ENCODE measurements at regions not wholly inside any gene's neighbourhood (a gene's known extent, or its start where the extent isn't known, plus 50 kb on each side); places are given as distances from the start of the nearest gene placed in this dataset.
"Not testable (repeated sequence)": the region's sequence is repeated elsewhere in the genome, so short reads cannot be mapped to it uniquely, and the experiment has no call there.

GRCh38 chr1:221262677-221263076, 383.4 kb downstream of the HLX start:
- H3K27me3 Mint-ChIP-seq (ENCODE audit: low read depth in 3 of 3); H3K4me3 ChIP-seq (replicated peaks in 1 of 3; ENCODE audit: low read depth in 2 of 3, low read length in 3 of 3); H3K27me3 ChIP-seq (ENCODE audit: control insufficient read depth in 2 of 2, insufficient read depth in 2 of 2, low read length in 2 of 2); H3K4me2 ChIP-seq (replicated peaks; ENCODE audit: extremely low read depth, low read length, poor library complexity, severe bottlenecking); H3K4me3 Mint-ChIP-seq; H3K9ac ChIP-seq (ENCODE audit: insufficient read depth, low read length, poor library complexity, severe bottlenecking); H3K4me1 ChIP-seq (ENCODE audit: control insufficient read depth in 1 of 2, insufficient read depth in 2 of 2, low read length in 2 of 2); H3K27ac ChIP-seq (ENCODE audit: low read depth in 1 of 2, low read length in 2 of 2); H3K36me3 Mint-ChIP-seq; H2AFZ ChIP-seq (ENCODE audit: insufficient read depth, low read depth, low read length, poor library complexity, severe bottlenecking); H3K27ac Mint-ChIP-seq; H3K36me3 ChIP-seq (replicated peaks in 1 of 2; ENCODE audit: control insufficient read depth in 1 of 2, insufficient read depth in 2 of 2, low read length in 2 of 2); intact Hi-C loops (cut with micrococcal nuclease); H3K4me1 Mint-ChIP-seq; H4K20me1 ChIP-seq (ENCODE audit: insufficient read depth, low read length); H3K79me2 ChIP-seq (ENCODE audit: insufficient read depth, low read length); DNase-seq: not testable (repeated sequence)
- WGBS (ENCODE audit: insufficient coverage): 100% methylated on average over 5 of the region's 7 CpGs
- peaks cover 8 to 12% of the 10 kb centered on the region in 2 donors for H3K9me3 ChIP-seq (replicated peaks in 1 of 2; ENCODE audit: control insufficient read depth in 1 of 2, insufficient read depth in 1 of 2, low read length in 2 of 2)
- peaks cover 7 to 34% (median 16%) of the 10 kb centered on the region in 7 donors for H3K9me3 Mint-ChIP-seq

- Histone ChIP-seq H3K4me1 (ENCODE audit: control insufficient read depth in 1 of 2, insufficient read depth in 2 of 2, low read length in 2 of 2) (no peaks in the 10 kb centered on the region), H3K36me3 (replicated peaks in 1 of 2; ENCODE audit: control insufficient read depth in 1 of 2, insufficient read depth in 2 of 2, low read length in 2 of 2) (no peaks in the 10 kb centered on the region), H2AFZ (ENCODE audit: insufficient read depth, low read depth, low read length, poor library complexity, severe bottlenecking) (no peak overlapping the region), H4K20me1 (ENCODE audit: insufficient read depth, low read length) (no peaks in the 10 kb centered on the region), H3K4me3 (replicated peaks in 1 of 3; ENCODE audit: low read depth in 2 of 3, low read length in 3 of 3) (no peak overlapping the region), H3K9ac (ENCODE audit: insufficient read depth, low read length, poor library complexity, severe bottlenecking) (no peak overlapping the region), H3K9me3 (replicated peaks in 1 of 2; ENCODE audit: control insufficient read depth in 1 of 2, insufficient read depth in 1 of 2, low read length in 2 of 2) (peaks cover 8 to 12% of the 10 kb centered on the region in 2 donors), H3K27me3 (ENCODE audit: control insufficient read depth in 2 of 2, insufficient read depth in 2 of 2, low read length in 2 of 2) (no peaks in the 10 kb centered on the region), H3K79me2 (ENCODE audit: insufficient read depth, low read length) (no peaks in the 10 kb centered on the region), H3K4me2 (replicated peaks; ENCODE audit: extremely low read depth, low read length, poor library complexity, severe bottlenecking) (no peak overlapping the region), H3K27ac (ENCODE audit: low read depth in 1 of 2, low read length in 2 of 2) (no peak overlapping the region)
- Mint-ChIP-seq H3K9me3 (peaks cover 7 to 28% (median 14%) of the 10 kb centered on the region in 7 donors), H3K4me1 (no peaks in the 10 kb centered on the region), H3K27ac (no peak overlapping the region), H3K4me3 (no peak overlapping the region), H3K27me3 (ENCODE audit: low read depth in 3 of 3) (peaks cover 0 to 4% (median 0%) of the 10 kb centered on the region in 3 donors), H3K36me3 (no peaks in the 10 kb centered on the region)
- peak; percentile 33 for TF ChIP-seq CTCF (IDR thresholded peaks at IDR 0.05)
- intact Hi-C loops (cut with micrococcal nuclease): no loop called here
- 94% methylated on average over 5 of the region's 9 CpGs for WGBS (ENCODE audit: insufficient coverage)
- DNase-seq: peak in 2 of 3 donors; percentile 9 to 11
Measured at GRCh38 chr1:221263831-221264767, 384.9 kb downstream of the HLX start.

All from CD14-positive monocyte (primary cell).